ENCODE measurements at regions not wholly inside any gene's neighbourhood (a gene's known extent, or its start where the extent isn't known, plus 50 kb on each side); places are given as distances from the start of the nearest gene placed in this dataset.

GRCh38 chr4:19915276-19915675 is 336.4 kb upstream of the SLIT2 start:
- Mint-ChIP-seq H3K9me3 (peaks cover 17 to 52% (median 19%) of the 10 kb centered on the region in 6 donors), H3K36me3 (no peaks in the 10 kb centered on the region), H3K4me3 (no peak overlapping the region), H3K4me1 (no peaks in the 10 kb centered on the region), H3K27ac (no peak overlapping the region), H3K27me3 (ENCODE audit: low read depth in 3 of 3) (peaks cover 0 to 2% (median 0%) of the 10 kb centered on the region in 3 donors)
- no peak for DNase-seq

DNA sequence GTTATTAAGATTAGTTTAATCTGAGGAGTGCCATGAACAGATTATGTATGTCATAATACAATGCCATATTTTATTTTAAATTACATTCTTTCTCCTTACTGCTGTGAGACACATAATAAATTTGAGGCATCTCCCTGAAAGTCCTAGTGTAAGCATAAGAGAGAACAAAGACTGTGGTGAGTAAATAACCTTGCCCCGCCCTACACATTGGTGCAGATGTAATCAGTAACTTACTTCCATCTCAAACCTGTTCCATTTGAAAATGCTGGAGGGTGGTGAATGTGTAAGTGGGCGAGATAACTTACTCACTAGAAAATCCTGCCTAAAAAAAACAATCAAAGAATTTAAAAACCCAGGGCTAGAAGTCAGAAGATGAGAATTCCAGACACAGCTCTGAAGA is 338.1 kb upstream of the SLIT2 start:
- H3K36me3 Mint-ChIP-seq, result no peaks in the 10 kb centered on the region
- H3K27ac Mint-ChIP-seq, result no peak overlapping the region
- H3K4me3 Mint-ChIP-seq, result no peak overlapping the region
- DNase-seq, result no peak
- H3K4me1 Mint-ChIP-seq, result no peaks in the 10 kb centered on the region
- H3K27me3 Mint-ChIP-seq (ENCODE audit: low read depth in 3 of 3), result peaks cover 0 to 2% (median 0%) of the 10 kb centered on the region in 3 donors
- H3K9me3 Mint-ChIP-seq, result peaks cover 8 to 55% (median 13%) of the 10 kb centered on the region in 6 donors

DNA sequence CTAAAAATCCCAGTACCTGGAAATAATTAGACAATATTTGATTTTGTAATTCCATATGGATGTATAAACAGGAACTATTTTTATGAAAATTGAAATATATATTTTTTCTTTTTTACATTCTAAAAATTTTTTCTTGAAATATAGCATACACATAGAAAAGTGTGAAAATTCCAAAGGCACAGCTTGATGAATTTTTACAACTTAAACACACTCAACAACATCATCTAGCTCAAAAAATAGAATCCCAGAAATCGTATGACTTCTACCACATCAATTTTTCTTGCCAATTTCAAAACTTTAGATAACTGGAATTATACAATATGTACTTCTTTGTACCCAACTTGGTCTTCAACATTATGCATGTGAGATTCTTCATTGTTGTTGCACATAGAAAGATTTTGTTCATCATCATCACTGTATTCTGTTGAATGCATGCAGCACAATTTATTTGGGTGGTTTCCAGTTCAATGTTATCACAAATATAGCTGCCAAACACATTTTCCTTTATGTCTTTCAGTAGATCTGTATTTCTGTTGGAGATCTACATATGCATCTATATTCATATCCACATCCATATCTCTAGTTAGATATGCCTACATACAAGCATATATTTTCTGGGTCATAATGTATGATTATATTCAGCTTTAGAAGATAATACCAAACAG is 340.7 kb upstream of the SLIT2 start:
- Mint-ChIP-seq H3K4me1 (no peaks in the 10 kb centered on the region), H3K27ac (no peak overlapping the region), H3K4me3 (no peak overlapping the region), H3K27me3 (ENCODE audit: low read depth in 3 of 3) (no peaks in the 10 kb centered on the region), H3K36me3 (no peaks in the 10 kb centered on the region), H3K9me3 (peaks cover 0 to 47% (median 12%) of the 10 kb centered on the region in 6 donors)
- DNase-seq, result no peak

DNA sequence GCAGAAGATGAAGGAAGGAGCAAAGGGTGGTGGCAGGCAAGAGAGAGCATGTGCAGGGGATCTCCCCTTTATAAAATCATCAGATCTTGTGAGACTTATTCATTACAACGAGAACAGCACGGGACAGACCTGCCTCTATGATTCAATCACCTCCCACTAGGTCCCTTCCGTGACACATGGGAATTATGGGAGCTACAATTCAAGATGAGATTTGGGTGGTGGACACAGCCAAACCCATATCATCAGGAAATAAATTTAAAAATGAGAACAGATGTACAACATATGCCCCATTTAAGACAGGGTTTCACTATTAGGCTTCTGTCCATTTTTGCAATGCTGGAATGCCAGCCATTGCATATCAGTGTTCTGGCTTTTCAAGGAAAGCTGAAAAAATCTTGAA is 346.7 kb upstream of the SLIT2 start:
- DNase-seq, result no peak
- Mint-ChIP-seq H3K27me3 (ENCODE audit: low read depth in 3 of 3) (peaks cover 0 to 1% (median 0%) of the 10 kb centered on the region in 3 donors), H3K4me1 (no peaks in the 10 kb centered on the region), H3K4me3 (no peak overlapping the region), H3K27ac (no peak overlapping the region), H3K9me3 (peaks cover 2 to 41% (median 6%) of the 10 kb centered on the region in 6 donors), H3K36me3 (peaks cover 0 to 3% (median 0%) of the 10 kb centered on the region in 3 donors)

DNA sequence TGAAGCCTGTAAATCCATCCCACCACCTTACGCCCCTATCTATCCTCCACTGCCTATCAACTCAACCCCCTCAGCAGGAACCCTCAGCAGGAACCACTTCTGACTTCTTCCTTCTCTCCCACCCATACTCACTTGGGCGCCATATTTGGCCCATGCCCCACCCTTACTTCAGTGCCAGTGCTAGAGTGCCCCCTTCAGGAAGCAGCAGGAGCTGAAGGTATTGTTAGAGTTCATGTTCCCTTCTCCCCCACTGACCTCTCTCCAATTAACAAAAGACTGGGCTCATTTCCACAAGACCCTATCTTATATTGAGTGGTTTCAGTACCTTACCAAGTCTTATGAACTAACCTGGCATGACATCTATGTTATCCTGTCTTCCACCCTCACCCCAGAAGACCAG is 363.1 kb upstream of the SLIT2 start:
- H3K27ac Mint-ChIP-seq, result no peak overlapping the region
- peaks cover 4 to 19% (median 10%) of the 10 kb centered on the region in 6 donors for H3K9me3 Mint-ChIP-seq
- peaks cover 0 to 2% (median 1%) of the 10 kb centered on the region in 3 donors for H3K27me3 Mint-ChIP-seq (ENCODE audit: low read depth in 3 of 3)
- no peak for DNase-seq
- peaks cover 0 to 3% (median 0%) of the 10 kb centered on the region in 3 donors for H3K36me3 Mint-ChIP-seq
- H3K4me3 Mint-ChIP-seq, result no peak overlapping the region
- H3K4me1 Mint-ChIP-seq, result no peaks in the 10 kb centered on the region

- Mint-ChIP-seq H3K36me3 (peaks cover 0 to 7% (median 0%) of the 10 kb centered on the region in 3 donors), H3K27ac (no peak overlapping the region), H3K27me3 (ENCODE audit: low read depth in 3 of 3) (peaks cover 0 to 3% (median 1%) of the 10 kb centered on the region in 3 donors), H3K4me3 (no peak overlapping the region), H3K9me3 (peaks cover 9 to 45% (median 24%) of the 10 kb centered on the region in 6 donors), H3K4me1 (no peaks in the 10 kb centered on the region)
- no peak for DNase-seq
Observed at GRCh38 chr4:19883841-19884240, 367.9 kb upstream of the SLIT2 start.

DNA sequence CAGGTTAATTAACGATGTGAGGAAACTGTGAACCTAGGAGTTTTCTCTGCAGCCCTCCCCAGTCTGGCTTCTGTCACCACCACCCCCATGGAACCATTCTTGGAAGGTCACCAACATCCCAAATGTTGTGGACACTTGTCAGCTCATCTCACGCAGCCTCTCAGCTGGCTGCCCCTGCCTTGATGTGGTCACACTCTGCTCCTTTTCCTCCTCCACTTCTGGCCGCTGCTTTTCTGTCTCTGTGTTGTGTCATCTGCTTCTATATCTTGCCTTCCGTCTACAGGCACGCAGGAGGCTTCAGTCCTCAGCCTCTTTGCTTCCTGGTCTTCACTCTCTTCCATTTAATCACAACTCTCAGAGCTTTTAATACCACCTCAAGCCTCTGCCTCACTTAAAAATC is 371.5 kb upstream of the SLIT2 start:
- H3K4me1 Mint-ChIP-seq, result no peaks in the 10 kb centered on the region
- peaks cover 0 to 1% (median 0%) of the 10 kb centered on the region in 3 donors for H3K27me3 Mint-ChIP-seq (ENCODE audit: low read depth in 3 of 3)
- no peak overlapping the region for H3K4me3 Mint-ChIP-seq
- no peak overlapping the region for H3K27ac Mint-ChIP-seq
- H3K9me3 Mint-ChIP-seq, result peaks cover 5 to 47% (median 20%) of the 10 kb centered on the region in 6 donors
- peaks cover 0 to 6% (median 0%) of the 10 kb centered on the region in 3 donors for H3K36me3 Mint-ChIP-seq
- no peak for DNase-seq

DNA sequence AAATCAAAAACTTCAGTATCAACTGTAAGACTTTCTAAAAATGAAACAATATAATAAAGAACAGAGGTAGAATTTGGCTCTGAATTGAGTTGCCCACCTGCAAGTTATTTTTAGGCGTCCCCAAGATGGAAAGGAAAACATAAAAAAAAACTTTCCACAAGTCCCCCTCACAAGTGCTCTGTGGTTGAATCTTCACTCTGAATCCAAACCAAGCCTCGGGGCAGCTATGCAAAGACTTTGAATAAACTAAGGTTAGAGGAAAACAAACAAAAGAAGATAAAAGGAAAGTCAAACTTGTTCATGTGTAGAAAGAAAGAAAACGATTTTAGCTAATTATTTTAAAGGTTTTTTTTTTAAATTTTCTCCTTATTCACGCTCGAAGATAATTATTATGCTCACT is 372.4 kb upstream of the SLIT2 start:
- Mint-ChIP-seq H3K27ac (no peak overlapping the region), H3K4me3 (no peak overlapping the region), H3K27me3 (ENCODE audit: low read depth in 3 of 3) (peaks cover 0 to 1% (median 0%) of the 10 kb centered on the region in 3 donors), H3K9me3 (peaks cover 5 to 50% (median 23%) of the 10 kb centered on the region in 6 donors), H3K4me1 (no peaks in the 10 kb centered on the region), H3K36me3 (peaks cover 0 to 6% (median 0%) of the 10 kb centered on the region in 3 donors)
- DNase-seq, result no peak

GRCh38 chr4:19857991-19858390 is 393.7 kb upstream of the SLIT2 start:
- H3K27ac Mint-ChIP-seq, result no peak overlapping the region
- no peak overlapping the region for H3K4me3 Mint-ChIP-seq
- H3K9me3 Mint-ChIP-seq, result peaks cover 2 to 53% (median 24%) of the 10 kb centered on the region in 6 donors
- no peaks in the 10 kb centered on the region for H3K4me1 Mint-ChIP-seq
- no peak for DNase-seq
- H3K27me3 Mint-ChIP-seq (ENCODE audit: low read depth in 3 of 3), result no peaks in the 10 kb centered on the region
- H3K36me3 Mint-ChIP-seq, result no peaks in the 10 kb centered on the region

- no peak for DNase-seq
- Mint-ChIP-seq H3K27me3 (ENCODE audit: low read depth in 3 of 3) (no peaks in the 10 kb centered on the region), H3K4me1 (no peaks in the 10 kb centered on the region), H3K36me3 (no peaks in the 10 kb centered on the region), H3K27ac (no peak overlapping the region), H3K4me3 (no peak overlapping the region), H3K9me3 (peaks cover 2 to 56% (median 26%) of the 10 kb centered on the region in 6 donors)
Observed at GRCh38 chr4:19857380-19857779, 394.3 kb upstream of the SLIT2 start.

GRCh38 chr4:19850909-19851308 is 400.8 kb upstream of the SLIT2 start:
- Mint-ChIP-seq H3K9me3 (peaks cover 2 to 50% (median 25%) of the 10 kb centered on the region in 6 donors), H3K27me3 (ENCODE audit: low read depth in 3 of 3) (no peaks in the 10 kb centered on the region), H3K4me3 (no peak overlapping the region), H3K36me3 (no peaks in the 10 kb centered on the region), H3K4me1 (no peaks in the 10 kb centered on the region), H3K27ac (no peak overlapping the region)
- no peak for DNase-seq

DNA sequence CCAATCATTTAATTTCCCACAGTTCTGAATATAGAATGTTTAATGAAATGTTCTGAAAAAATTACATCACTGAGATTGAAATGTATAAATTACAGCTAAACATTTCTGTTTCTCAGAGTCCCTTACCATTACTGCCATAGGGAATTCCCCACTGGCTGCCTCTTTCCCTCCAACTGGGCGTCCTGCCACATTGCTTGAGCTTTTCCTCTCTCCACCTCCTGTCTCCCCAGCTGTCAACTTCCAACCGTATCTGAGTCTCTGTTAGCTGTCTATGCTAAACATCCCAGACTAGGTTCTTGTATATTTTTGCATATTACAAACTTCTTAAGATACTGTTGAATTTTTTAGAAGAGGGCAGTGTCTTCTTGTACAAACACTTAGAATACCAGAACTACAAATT is 407.3 kb upstream of the SLIT2 start:
- H3K27me3 Mint-ChIP-seq (ENCODE audit: low read depth in 3 of 3), result no peaks in the 10 kb centered on the region
- no peak overlapping the region for H3K27ac Mint-ChIP-seq
- no peaks in the 10 kb centered on the region for H3K4me1 Mint-ChIP-seq
- no peak for DNase-seq
- H3K4me3 Mint-ChIP-seq, result no peak overlapping the region
- peaks cover 1 to 30% (median 11%) of the 10 kb centered on the region in 6 donors for H3K9me3 Mint-ChIP-seq
- H3K36me3 Mint-ChIP-seq, result no peaks in the 10 kb centered on the region

GRCh38 chr4:19842471-19842870 is 409.2 kb upstream of the SLIT2 start:
- no peak for DNase-seq
- H3K27ac Mint-ChIP-seq, result no peak overlapping the region
- H3K4me3 Mint-ChIP-seq, result no peak overlapping the region
- H3K4me1 Mint-ChIP-seq, result no peaks in the 10 kb centered on the region
- peaks cover 7 to 30% (median 14%) of the 10 kb centered on the region in 6 donors for H3K9me3 Mint-ChIP-seq
- H3K36me3 Mint-ChIP-seq, result no peaks in the 10 kb centered on the region
- no peaks in the 10 kb centered on the region for H3K27me3 Mint-ChIP-seq (ENCODE audit: low read depth in 3 of 3)

GRCh38 chr4:19838858-19839257 is 412.8 kb upstream of the SLIT2 start:
- Mint-ChIP-seq H3K36me3 (peaks cover 0 to 4% (median 0%) of the 10 kb centered on the region in 3 donors), H3K27me3 (ENCODE audit: low read depth in 3 of 3) (no peaks in the 10 kb centered on the region), H3K9me3 (peaks cover 13 to 28% (median 18%) of the 10 kb centered on the region in 6 donors), H3K4me1 (no peaks in the 10 kb centered on the region), H3K4me3 (no peak overlapping the region), H3K27ac (no peak overlapping the region)
- no peak for DNase-seq

- Mint-ChIP-seq H3K4me1 (no peaks in the 10 kb centered on the region), H3K9me3 (peaks cover 8 to 20% (median 12%) of the 10 kb centered on the region in 6 donors), H3K27ac (no peak overlapping the region), H3K27me3 (ENCODE audit: low read depth in 3 of 3) (no peaks in the 10 kb centered on the region), H3K4me3 (no peak overlapping the region), H3K36me3 (peaks cover 0 to 4% (median 0%) of the 10 kb centered on the region in 3 donors)
- no peak for DNase-seq
Observed at GRCh38 chr4:19835429-19835828, 416.3 kb upstream of the SLIT2 start.

Measured in immature natural killer cell (primary cell).